ENCODE measurements at regions not wholly inside any gene's neighbourhood (a gene's known extent, or its start where the extent isn't known, plus 50 kb on each side); places are given as distances from the start of the nearest gene placed in this dataset.

DNA sequence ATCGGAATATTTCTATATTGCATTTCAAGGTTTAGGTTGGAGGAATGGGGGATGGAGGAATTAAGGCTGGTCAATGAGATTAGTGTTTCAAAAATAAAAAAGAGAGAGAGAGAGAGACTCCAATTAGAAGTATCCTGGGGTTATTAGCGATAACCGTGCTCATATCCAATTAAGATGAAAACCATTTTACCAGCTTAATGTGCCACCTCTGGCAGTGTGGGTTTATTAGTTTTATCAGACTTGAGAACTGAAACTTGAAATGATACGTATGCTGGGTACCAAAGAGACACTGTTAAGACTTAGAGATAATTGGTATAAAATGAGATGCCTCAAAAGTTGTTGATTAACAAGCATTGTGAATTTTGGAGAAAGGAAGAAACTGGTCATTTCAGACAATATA, 251.5 kb upstream of the NR2F2 start:
- DNase-seq (ENCODE audit: low read depth in 2 of 2): no peak

DNA sequence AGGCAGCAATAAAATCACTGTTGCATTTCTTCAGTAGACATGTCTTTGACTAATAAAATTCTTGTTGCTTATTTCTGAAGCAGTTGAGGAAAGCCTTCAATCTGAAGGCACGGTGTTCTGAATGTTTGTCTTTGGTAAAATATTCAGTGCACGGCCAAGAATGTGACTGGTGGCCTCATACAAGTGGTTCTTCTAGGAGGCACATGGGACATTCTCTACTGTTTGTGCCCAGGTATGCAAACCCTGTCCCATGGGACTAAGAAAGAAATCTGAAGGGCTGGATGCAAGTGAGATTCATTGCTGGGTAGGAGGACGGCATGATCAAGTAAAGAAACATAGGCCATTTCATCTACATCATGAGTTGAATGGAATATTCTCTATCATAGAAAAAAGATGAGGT, 250.6 kb upstream of the NR2F2 start:
- no peak for DNase-seq (ENCODE audit: low read depth in 2 of 2)

GRCh38 chr15:96086164-96086563, 244.3 kb upstream of the NR2F2 start:
- no peak for DNase-seq (ENCODE audit: low read depth in 2 of 2)

DNA sequence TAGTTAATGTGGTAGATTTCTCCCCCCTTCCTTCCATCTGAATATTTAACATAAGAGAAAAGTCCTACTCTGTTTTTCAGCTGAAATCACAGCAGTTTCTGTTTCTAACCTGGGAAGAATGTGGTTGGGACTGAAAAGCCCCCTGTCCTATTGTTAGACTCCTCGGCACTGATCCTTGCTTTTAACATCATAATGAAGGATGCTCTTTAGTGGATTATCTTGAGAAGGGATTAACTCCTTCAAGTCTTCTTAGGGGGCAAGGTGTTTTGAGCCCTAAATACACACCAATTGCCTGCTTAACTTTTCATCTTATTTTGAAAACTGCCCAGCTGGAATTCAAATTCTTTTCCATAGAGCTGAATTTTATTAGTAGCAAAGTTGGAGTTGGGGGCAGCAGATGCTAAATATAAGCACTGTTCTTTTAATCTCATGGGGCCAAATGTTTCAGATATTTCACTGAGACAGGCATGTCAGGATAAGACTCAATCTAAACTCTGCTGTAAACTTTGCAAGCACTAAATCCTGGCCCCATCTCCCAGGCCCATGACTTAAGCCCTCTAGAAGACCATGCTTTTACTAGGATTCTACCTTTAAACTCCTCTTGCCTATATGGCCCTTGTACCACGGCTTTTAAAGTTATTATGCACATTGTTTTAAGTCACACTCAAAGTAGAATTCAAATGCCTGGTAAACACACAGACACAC, 243.2 kb upstream of the NR2F2 start:
- no peak for DNase-seq (ENCODE audit: low read depth in 2 of 2)

- no peak for DNase-seq (ENCODE audit: low read depth in 2 of 2)
These were observed 241.8 kb upstream of the NR2F2 start for GRCh38 chr15:96088650-96089049.

DNA sequence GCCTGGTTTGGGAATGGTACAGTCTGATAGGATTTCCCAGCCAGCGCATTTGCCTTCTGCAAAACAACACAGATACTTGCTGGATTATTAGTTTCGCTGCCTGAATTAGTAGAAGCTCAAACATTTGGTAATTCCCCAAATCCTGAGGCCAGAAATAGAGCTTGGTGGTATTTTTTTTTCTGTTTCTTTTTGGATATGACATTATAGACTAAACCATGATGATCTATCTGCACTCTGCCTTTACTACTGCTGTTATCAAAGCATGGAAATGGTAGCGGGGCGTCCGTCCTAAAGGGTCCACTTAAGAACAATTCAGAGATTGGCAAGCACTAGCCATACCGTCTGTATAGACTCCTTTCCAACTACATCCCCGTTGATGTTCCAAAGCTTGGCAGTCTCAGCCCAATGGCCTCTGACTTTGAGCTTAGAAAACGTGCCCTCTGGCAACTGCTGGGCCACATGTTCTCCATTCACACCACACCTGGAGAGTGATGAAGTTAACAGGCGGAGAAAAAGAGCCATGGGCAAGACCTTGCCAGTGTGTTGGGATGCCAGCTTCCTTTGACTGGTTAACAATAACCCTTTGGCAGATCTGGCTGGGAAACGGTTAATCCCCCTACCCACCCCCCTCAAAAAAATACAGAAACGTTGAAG, 241.0 kb upstream of the NR2F2 start:
- DNase-seq (ENCODE audit: low read depth in 2 of 2): no peak

- DNase-seq (ENCODE audit: low read depth in 2 of 2): no peak
These were observed 238.3 kb upstream of the NR2F2 start for GRCh38 chr15:96092186-96092585.

- DNase-seq (ENCODE audit: low read depth in 2 of 2): no peak
These were observed 237.4 kb upstream of the NR2F2 start for GRCh38 chr15:96093063-96093462.

- no peak for DNase-seq (ENCODE audit: low read depth in 2 of 2)
These were observed 232.8 kb upstream of the NR2F2 start for GRCh38 chr15:96097661-96098060.

- no peak for DNase-seq (ENCODE audit: low read depth in 2 of 2)
These were observed 227.9 kb upstream of the NR2F2 start for GRCh38 chr15:96102631-96103030.

GRCh38 chr15:96106181-96106580, 224.3 kb upstream of the NR2F2 start:
- DNase-seq (ENCODE audit: low read depth in 2 of 2): no peak

- DNase-seq (ENCODE audit: low read depth in 2 of 2): no peak
These were observed 223.9 kb upstream of the NR2F2 start for GRCh38 chr15:96106628-96107027.

DNA sequence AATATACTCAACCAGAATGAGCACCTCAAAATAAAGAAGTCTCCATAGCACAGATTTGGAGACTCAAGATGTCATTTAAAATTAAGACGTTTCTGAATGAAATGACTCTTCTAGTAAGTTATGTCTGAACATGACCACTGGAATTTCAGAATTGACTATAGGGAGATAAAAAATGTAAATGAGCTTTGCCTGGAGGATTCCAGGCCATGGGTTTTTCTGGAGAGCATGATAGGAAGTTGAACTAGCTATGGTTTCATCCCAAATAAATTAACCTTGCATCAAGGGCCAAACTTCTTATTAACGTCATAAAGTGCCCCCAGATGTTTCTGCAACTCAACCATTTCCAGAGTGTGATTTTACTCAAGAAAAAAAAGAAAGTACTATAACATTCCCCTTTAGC, 222.6 kb upstream of the NR2F2 start:
- DNase-seq (ENCODE audit: low read depth in 2 of 2): no peak

- no peak for DNase-seq (ENCODE audit: low read depth in 2 of 2)
These were observed 222.1 kb upstream of the NR2F2 start for GRCh38 chr15:96108405-96108804.

DNA sequence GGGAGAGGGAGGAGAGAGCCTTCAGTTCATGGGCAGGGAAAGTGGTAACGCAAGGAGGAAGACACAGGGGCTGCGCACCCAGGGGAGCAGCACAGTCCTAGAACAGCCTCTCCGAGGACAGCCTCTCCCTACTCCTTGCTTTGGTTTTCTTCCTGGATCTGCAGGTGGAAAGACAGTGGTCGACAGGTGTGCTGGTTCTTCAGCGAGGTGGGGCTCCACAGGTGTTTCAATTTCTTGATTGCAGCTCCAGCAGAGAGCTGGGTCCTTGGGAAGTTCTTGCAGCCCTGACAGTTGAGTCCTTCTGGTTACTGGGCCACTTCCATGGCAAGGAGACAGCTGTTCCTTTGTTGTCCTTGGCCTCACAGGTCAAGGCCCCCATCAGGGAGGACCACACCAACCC, 220.7 kb upstream of the NR2F2 start:
- DNase-seq (ENCODE audit: low read depth in 2 of 2): no peak

GRCh38 chr15:96112018-96112417, 218.5 kb upstream of the NR2F2 start:
- no peak for DNase-seq (ENCODE audit: low read depth in 2 of 2)

DNA sequence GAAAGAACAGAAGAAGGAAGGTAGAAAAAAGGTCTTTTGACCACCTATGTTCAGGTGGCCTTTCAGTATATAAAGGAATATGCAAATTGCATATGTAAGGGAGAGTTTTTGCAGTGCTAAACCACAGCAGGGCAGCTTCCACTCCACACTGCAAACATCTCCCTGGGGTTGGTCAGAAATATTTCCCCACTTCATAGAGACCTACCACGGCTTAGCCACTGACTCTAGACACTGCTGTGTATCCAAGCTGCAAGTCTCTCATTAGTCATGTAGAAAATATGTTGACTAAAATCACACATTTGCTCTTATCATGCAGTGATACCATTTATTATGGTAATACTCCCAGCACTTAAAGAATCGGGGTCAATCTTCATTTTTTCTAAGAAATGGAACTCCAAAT, 214.9 kb upstream of the NR2F2 start:
- DNase-seq (ENCODE audit: low read depth in 2 of 2): no peak

- DNase-seq (ENCODE audit: low read depth in 2 of 2): no peak
These were observed 213.2 kb upstream of the NR2F2 start for GRCh38 chr15:96117270-96117669.

DNA sequence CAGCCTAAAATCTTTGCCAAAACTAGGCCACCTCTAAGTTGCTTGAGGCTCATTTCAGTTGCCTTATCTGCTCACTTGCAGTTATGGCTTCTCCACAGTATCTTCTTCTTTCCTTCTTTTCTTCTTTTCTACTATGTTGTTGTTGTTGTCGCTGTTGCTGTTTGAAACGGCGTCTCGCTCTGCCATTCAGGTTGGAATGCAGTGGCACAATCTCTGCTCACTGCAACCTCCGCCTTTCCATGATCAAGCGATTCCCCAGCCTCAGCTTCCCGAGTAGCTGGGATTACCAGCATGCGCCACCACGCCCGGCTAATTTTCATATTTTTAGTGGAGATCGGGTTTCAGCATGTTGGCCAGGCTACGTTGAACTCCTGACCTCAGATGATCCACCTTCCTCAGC, 210.8 kb upstream of the NR2F2 start:
- no peak for DNase-seq (ENCODE audit: low read depth in 2 of 2)

DNA sequence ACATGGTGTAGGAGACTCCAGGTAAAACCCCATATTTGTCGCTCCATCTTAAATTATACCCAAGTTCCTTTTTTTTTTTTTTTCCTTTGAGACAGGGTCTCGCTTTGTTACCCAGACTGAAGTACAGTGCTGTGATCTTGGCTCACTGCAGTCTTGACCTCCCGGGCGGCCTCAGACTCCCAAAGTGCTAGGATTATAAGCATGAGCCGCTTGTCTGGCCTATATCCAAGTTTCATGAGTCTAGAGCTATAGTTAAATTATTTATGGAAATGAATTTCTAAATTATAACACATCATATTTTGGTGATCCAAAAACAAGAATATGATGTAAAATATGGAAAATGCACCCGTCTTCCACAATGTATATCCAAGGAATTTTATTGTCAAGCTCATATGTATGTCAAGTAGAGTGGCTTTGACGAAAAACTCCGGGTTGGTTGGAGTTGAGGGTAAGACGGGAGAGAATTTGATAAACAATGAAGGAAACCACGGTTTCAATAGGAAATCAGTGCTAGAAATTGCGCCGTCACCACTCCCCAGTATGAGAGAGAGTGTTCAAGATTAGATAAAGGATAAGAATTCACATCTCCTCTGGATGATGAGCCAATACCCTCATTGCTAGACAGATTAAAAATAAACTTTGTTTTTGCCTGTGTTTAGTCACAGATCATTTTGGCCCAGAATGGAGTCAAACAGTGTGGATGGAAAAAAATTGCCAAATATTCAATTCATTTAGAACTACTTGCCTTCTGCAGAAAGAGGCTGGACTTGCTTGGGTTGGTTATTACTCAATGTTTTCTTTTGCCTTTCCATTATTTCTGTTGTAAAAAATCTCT, 209.2 kb upstream of the NR2F2 start:
- DNase-seq (ENCODE audit: low read depth in 2 of 2): no peak

- no peak for DNase-seq (ENCODE audit: low read depth in 2 of 2)
These were observed 208.1 kb upstream of the NR2F2 start for GRCh38 chr15:96122077-96123027.

- no peak for DNase-seq (ENCODE audit: low read depth in 2 of 2)
These were observed 207.5 kb upstream of the NR2F2 start for GRCh38 chr15:96123028-96123400.

All from stimulated activated CD4-positive, alpha-beta T cell treated with anti-CD3 and anti-CD28 coated beads, Interleukin-12 subunit alpha, Interleukin-12 subunit beta, amount 100 ng/mL, for 24 hours (primary cell).